ENCODE measurements at regions not wholly inside any gene's neighbourhood (a gene's known extent, or its start where the extent isn't known, plus 50 kb on each side); places are given as distances from the start of the nearest gene placed in this dataset.
A peak's percentile ranks its signal among the peaks of the same experiment; 100 is the strongest.

- peak; percentile 15 to 37 for DNase-seq (ENCODE audit: low read depth in 2 of 2)
- no peak for TF ChIP-seq CTCF (IDR thresholded peaks at IDR 0.05; ENCODE audit: low read depth, low read length)
- H3K4me3 ChIP-seq (replicated peaks in 1 of 2; ENCODE audit: low read depth in 2 of 2, low read length in 2 of 2), result no peak overlapping the region
Measured at GRCh38 chr10:10233229-10233628, 784.4 kb upstream of the CELF2 start.

GRCh38 chr10:10235003-10235402 is 782.7 kb upstream of the CELF2 start:
- no peak overlapping the region for H3K4me3 ChIP-seq (replicated peaks in 1 of 2; ENCODE audit: low read depth in 2 of 2, low read length in 2 of 2)
- no peak for TF ChIP-seq CTCF (IDR thresholded peaks at IDR 0.05; ENCODE audit: low read depth, low read length)
- DNase-seq (ENCODE audit: low read depth in 2 of 2), result peak in 1 of 2 donors; percentile 4

GRCh38 chr10:10247585-10247984 is 770.1 kb upstream of the CELF2 start:
- TF ChIP-seq CTCF (IDR thresholded peaks at IDR 0.05; ENCODE audit: low read depth, low read length), result no peak
- no peak overlapping the region for H3K4me3 ChIP-seq (replicated peaks in 1 of 2; ENCODE audit: low read depth in 2 of 2, low read length in 2 of 2)
- no peak for DNase-seq (ENCODE audit: low read depth in 2 of 2)

- no peak overlapping the region for H3K4me3 ChIP-seq (replicated peaks in 1 of 2; ENCODE audit: low read depth in 2 of 2, low read length in 2 of 2)
- no peak for TF ChIP-seq CTCF (IDR thresholded peaks at IDR 0.05; ENCODE audit: low read depth, low read length)
- no peak for DNase-seq (ENCODE audit: low read depth in 2 of 2)
Measured at GRCh38 chr10:10256860-10257259, 760.8 kb upstream of the CELF2 start.

GRCh38 chr10:10259013-10259412 is 758.7 kb upstream of the CELF2 start:
- no peak for DNase-seq (ENCODE audit: low read depth in 2 of 2)
- no peak for TF ChIP-seq CTCF (IDR thresholded peaks at IDR 0.05; ENCODE audit: low read depth, low read length)
- no peak overlapping the region for H3K4me3 ChIP-seq (replicated peaks in 1 of 2; ENCODE audit: low read depth in 2 of 2, low read length in 2 of 2)

GRCh38 chr10:10270126-10271050 is 747.3 kb upstream of the CELF2 start:
- H3K4me3 ChIP-seq (replicated peaks in 1 of 2; ENCODE audit: low read depth in 2 of 2, low read length in 2 of 2), result no peak overlapping the region
- peak in 1 of 2 donors; percentile 52 for DNase-seq (ENCODE audit: low read depth in 2 of 2)
- TF ChIP-seq CTCF (IDR thresholded peaks at IDR 0.05; ENCODE audit: low read depth, low read length), result no peak
